Adrenal gland (tissue), 9 donors: ENCODE measurements at regions not wholly inside any gene's neighbourhood (a gene's known extent, or its start where the extent isn't known, plus 50 kb on each side); places are given as distances from the start of the nearest gene placed in this dataset.

Experiments
- DNase-seq, 7 donors: peaks; one replicate each; pipeline ENCODE4 v3.0.0-alpha.2; 2019 to 2020
- H3K27ac ChIP-seq, 5 donors: fragments of 200-600 bp; sonication (generic) in 4 of 5; 1 replicate in 3 of 5; 2 replicates in 2 of 5; pipeline versions ENCODE4 v1.5.1 to v1.8.0; 2016 to 2020; ENCODE audit warnings: mild to moderate bottlenecking in 1 of 5
- H3K27me3 ChIP-seq: fragments of 200-600 bp; 2 replicates; pipeline ENCODE4 v1.8.0; 2021
- H3K36me3 ChIP-seq, 2 donors: fragments of 200-600 bp; replicated peaks in 1 of 2; 1 replicate in 1 of 2; 2 replicates in 1 of 2; pipeline versions ENCODE4 v1.5.1 to v1.8.0; 2018 to 2022
- H3K4me1 ChIP-seq, 2 donors: fragments of 200-600 bp; replicated peaks in 1 of 2; 1 replicate in 1 of 2; 2 replicates in 1 of 2; pipeline versions ENCODE4 v1.5.1 to v1.8.0; 2018 to 2021
- H3K4me3 ChIP-seq, 4 donors: fragments of 200-600 bp; sonication (generic) in 3 of 4; one replicate each; pipeline ENCODE4 v1.5.1; 2016 to 2018
- H3K9me3 ChIP-seq, 3 donors: fragments of 200-600 bp; sonication (generic) in 1 of 3; replicated peaks in 1 of 3; 1 replicate in 2 of 3; 2 replicates in 1 of 3; pipeline versions ENCODE4 v1.5.1 to v1.8.0; 2016 to 2021
- POLR2A ChIP-seq, 2 donors: fragments of 450-650 bp; IDR thresholded peaks; one replicate each; pipeline ENCODE4 v1.6.1; 2017; ENCODE audit warnings: antibody characterized with exemption in 2 of 2, mild to moderate bottlenecking in 2 of 2, moderate library complexity in 1 of 2
- WGBS, 4 donors: extraction: QIAGEN DNeasy Blood & Tissue Kit in 2 of 4; methylation state at CpG; one replicate each; pipeline versions ENCODE4 v1.1.5 to v1.1.7; 2013 to 2017; 5-methylcytosine and 5-hydroxymethylcytosine counted together
- intact Hi-C, 2 donors: fragments of 100-400 bp; cut with DNase I; formaldehyde crosslinking; loops; one replicate each; pipeline versions ENCODE4 v1.14.1 to v1.15.0; 2022 to 2023
- TF ChIP-seq, protein P1 (sequence below), 6 experiments: fragments of 450-650 bp in 4 of 6; fragments of 200-600 bp in 2 of 6; sonication (generic) in 1 of 6; IDR thresholded peaks; 1 replicate in 5 of 6; 2 replicates in 1 of 6; pipeline versions ENCODE4 v1.5.1 to v1.8.0; 2016 to 2021; ENCODE audit warnings: antibody characterized with exemption in 6 of 6, mild to moderate bottlenecking in 2 of 6, moderate library complexity in 1 of 6
- donor health status: healthy with polysubstance abuse.
- donor health status: Bipolar disorder and iron deficiency.
- donor health status: DM: yes; HTN: yes; CAD: no.
- donor health status: DM: no; HTN: no; CAD: no.
- donor health status: DM: no; HTN: no; CAD: no.

DNA sequence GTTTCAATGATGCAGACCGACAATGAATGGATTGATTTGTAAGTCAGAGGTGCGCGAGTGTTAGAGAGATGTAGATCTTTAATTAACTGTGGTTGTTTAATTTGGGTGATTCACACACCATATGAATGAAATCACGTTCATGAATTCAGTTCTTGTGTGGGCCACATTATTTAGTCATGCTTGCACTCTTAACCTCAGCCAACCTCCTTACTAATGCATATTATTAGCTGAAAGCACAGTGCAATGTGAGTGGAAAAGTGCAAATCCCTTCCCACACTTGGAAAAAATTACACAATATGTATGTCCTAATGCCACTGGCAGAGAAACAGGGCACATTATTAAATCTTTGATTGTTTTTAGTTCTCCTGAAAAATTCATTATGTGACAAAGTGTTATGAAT lies 512.5 kb downstream of the BCKDHB start:
- no peak for DNase-seq
- Histone ChIP-seq H3K4me3 (no peak overlapping the region), H3K4me1 (no peaks in the 10 kb centered on the region), H3K9me3 (no peaks in the 10 kb centered on the region), H3K27ac (no peak overlapping the region), H3K36me3 (no peaks in the 10 kb centered on the region), H3K27me3 (no peaks in the 10 kb centered on the region)
- intact Hi-C loops, result no loop called here
- no peak for TF ChIP-seq POLR2A (IDR thresholded peaks at IDR 0.05)
- TF ChIP-seq, protein P1, sequence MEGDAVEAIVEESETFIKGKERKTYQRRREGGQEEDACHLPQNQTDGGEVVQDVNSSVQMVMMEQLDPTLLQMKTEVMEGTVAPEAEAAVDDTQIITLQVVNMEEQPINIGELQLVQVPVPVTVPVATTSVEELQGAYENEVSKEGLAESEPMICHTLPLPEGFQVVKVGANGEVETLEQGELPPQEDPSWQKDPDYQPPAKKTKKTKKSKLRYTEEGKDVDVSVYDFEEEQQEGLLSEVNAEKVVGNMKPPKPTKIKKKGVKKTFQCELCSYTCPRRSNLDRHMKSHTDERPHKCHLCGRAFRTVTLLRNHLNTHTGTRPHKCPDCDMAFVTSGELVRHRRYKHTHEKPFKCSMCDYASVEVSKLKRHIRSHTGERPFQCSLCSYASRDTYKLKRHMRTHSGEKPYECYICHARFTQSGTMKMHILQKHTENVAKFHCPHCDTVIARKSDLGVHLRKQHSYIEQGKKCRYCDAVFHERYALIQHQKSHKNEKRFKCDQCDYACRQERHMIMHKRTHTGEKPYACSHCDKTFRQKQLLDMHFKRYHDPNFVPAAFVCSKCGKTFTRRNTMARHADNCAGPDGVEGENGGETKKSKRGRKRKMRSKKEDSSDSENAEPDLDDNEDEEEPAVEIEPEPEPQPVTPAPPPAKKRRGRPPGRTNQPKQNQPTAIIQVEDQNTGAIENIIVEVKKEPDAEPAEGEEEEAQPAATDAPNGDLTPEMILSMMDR (IDR thresholded peaks at IDR 0.05), result no peak
- 73 to 80% (median 75%) methylated on average over 4 of the region's 4 CpGs for WGBS, 4 donors

DNA sequence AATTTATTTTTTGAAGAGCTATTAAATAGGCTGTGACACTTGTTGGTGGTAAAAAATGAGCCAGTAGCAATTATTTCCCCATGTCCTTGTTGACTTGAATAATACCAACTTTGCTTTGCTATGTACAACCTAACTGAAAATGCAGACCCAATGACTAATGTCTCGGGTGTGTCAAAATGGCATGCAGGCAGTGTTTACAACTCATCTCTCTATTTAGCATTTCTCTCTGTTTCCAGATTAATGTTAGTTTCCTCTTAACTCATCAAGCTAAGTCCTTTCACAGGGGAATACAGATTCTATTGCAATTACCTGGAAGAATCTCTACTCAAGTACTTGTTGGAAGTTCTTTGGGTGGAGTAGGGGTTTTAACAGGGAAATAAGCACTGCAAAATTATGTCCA lies 504.4 kb downstream of the BCKDHB start:
- intact Hi-C loops, result no loop called here
- Histone ChIP-seq H3K36me3 (no peaks in the 10 kb centered on the region), H3K9me3 (no peaks in the 10 kb centered on the region), H3K4me1 (peaks cover 0 to 11% of the 10 kb centered on the region in 2 donors), H3K4me3 (no peak overlapping the region), H3K27me3 (no peaks in the 10 kb centered on the region), H3K27ac (no peak overlapping the region)
- DNase-seq, result no peak
- 81 to 88% (median 83%) methylated on average over 1 of the region's 1 CpG for WGBS, 4 donors
- TF ChIP-seq POLR2A (IDR thresholded peaks at IDR 0.05), result no peak

DNA sequence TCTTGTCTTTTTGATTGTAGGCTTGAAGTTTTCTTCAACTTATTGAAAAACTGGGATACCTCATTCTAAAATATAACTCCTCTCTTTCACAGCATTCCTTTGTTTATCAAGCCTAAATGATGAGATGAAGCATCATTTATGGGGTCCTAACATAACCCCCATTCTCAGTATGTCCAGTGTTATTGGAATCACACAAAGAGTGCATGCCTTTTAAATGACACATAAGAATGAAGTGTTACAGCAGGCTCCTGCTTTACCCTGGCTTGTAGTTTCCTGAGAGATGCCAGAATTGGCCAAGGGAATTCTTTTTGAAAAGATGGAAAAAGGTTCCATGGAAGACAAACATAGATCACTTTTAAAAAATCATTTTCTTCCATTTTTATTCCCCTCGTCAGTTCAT lies 502.4 kb downstream of the BCKDHB start:
- intact Hi-C loops, result no loop called here

DNA sequence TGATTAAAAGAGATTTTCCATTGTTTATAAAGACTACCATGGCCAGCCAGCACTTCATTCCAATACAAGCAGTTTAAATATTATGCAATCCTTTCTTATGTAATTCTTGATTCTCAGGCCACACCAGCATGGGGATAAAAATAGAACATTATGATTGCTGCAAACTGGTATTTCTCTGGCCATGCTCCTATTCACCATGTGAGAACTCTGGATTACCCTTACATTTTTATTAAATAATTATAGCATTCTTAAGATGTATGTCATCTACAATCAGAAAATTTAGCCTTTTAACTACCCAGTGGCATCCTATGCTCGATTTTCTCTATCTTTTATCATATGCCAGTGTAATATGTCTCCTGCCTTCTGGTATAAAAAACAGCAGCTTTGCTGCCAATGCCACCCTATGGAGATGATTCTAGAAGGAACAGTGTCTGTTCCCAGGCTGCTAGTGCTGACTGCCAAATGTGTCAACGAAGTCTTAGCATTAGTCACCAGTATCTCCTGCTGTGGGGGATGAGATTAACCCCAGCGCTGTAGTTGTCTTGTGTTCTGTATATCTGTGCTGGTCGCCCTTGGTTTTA lies 501.4 kb downstream of the BCKDHB start:
- H3K36me3 ChIP-seq, result no peaks in the 10 kb centered on the region
- H3K4me3 ChIP-seq, result no peak overlapping the region
- H3K27ac ChIP-seq, result peak overlapping the region in 2 of 5 donors; percentile 7 to 9
- H3K27me3 ChIP-seq, result no peaks in the 10 kb centered on the region
- peak in 3 of 7 donors; percentile 7 to 13 (median 10) for DNase-seq
- no peaks in the 10 kb centered on the region for H3K9me3 ChIP-seq
- TF ChIP-seq, protein P1 (IDR thresholded peaks at IDR 0.05), result no peak
- no peak for TF ChIP-seq POLR2A (IDR thresholded peaks at IDR 0.05)
- intact Hi-C loops, result no loop called here
- H3K4me1 ChIP-seq, result peaks cover 0 to 11% of the 10 kb centered on the region in 2 donors
- 61 to 66% (median 62%) methylated on average over 4 of the region's 4 CpGs for WGBS, 4 donors

More for the DNA sequence above, 502.4 kb downstream of the BCKDHB start:
- 74 to 87% (median 82%) methylated on average over 1 of the region's 1 CpG for WGBS, 4 donors
- no peaks in the 10 kb centered on the region for H3K36me3 ChIP-seq
- no peaks in the 10 kb centered on the region for H3K27me3 ChIP-seq
- H3K9me3 ChIP-seq, result no peaks in the 10 kb centered on the region
- H3K4me3 ChIP-seq, result no peak overlapping the region
- no peak overlapping the region for H3K27ac ChIP-seq
- TF ChIP-seq, protein P1 (IDR thresholded peaks at IDR 0.05), result no peak
- TF ChIP-seq POLR2A (IDR thresholded peaks at IDR 0.05), result no peak
- H3K4me1 ChIP-seq, result peaks cover 0 to 11% of the 10 kb centered on the region in 2 donors
- DNase-seq, result no peak
